GM18502 (cell line): ENCODE measurements at regions not wholly inside any gene's neighbourhood (a gene's known extent, or its start where the extent isn't known, plus 50 kb on each side); places are given as distances from the start of the nearest gene placed in this dataset.
"Not testable (repeated sequence)": the region's sequence is repeated elsewhere in the genome, so short reads cannot be mapped to it uniquely, and the experiment has no call there.

Experiments
- ATAC-seq: cut with Tn5 transposase; IDR thresholded peaks from one replicate; pipeline ENCODE4 v1.9.1; 2021; ENCODE audit warnings: mild to moderate bottlenecking; ENCODE audit not compliant: unreplicated experiment, poor library complexity

- no peak for ATAC-seq
Measured at GRCh38 chr1:213452501-213452900, 401.5 kb downstream of the RPS6KC1 start.

GRCh38 chr1:213457186-213457585, 406.1 kb downstream of the RPS6KC1 start:
- ATAC-seq: no peak

GRCh38 chr1:213457733-213458132, 406.7 kb downstream of the RPS6KC1 start:
- no peak for ATAC-seq

- not testable (repeated sequence) for ATAC-seq
Measured at GRCh38 chr1:213462374-213462773, 411.3 kb downstream of the RPS6KC1 start.

- ATAC-seq: no peak
Measured at GRCh38 chr1:213464786-213465460, 413.9 kb downstream of the RPS6KC1 start.

GRCh38 chr1:213466541-213466940, 415.5 kb downstream of the RPS6KC1 start:
- no peak for ATAC-seq

- ATAC-seq: no peak
Measured at GRCh38 chr1:213474054-213474453, 423.0 kb downstream of the RPS6KC1 start.

- no peak for ATAC-seq
Measured at GRCh38 chr1:213481395-213481794, 430.4 kb downstream of the RPS6KC1 start.

GRCh38 chr1:213484333-213484732, 433.3 kb downstream of the RPS6KC1 start:
- ATAC-seq: no peak

GRCh38 chr1:213484758-213485157, 433.7 kb downstream of the RPS6KC1 start:
- ATAC-seq: no peak

GRCh38 chr1:213486488-213486887, 435.4 kb downstream of the RPS6KC1 start:
- no peak for ATAC-seq

GRCh38 chr1:213491468-213491867, 440.4 kb downstream of the RPS6KC1 start:
- ATAC-seq: no peak

- no peak for ATAC-seq
Measured at GRCh38 chr1:213492161-213493041, 441.4 kb downstream of the RPS6KC1 start.

GRCh38 chr1:213499444-213499843, 448.4 kb downstream of the RPS6KC1 start:
- no peak for ATAC-seq

- ATAC-seq: no peak
Measured at GRCh38 chr1:213507472-213508223, 456.6 kb downstream of the RPS6KC1 start.

- no peak for ATAC-seq
Measured at GRCh38 chr1:213511173-213511572, 460.1 kb downstream of the RPS6KC1 start.

- ATAC-seq: no peak
Measured at GRCh38 chr1:213512316-213512715, 461.3 kb downstream of the RPS6KC1 start.

- ATAC-seq: no peak
Measured at GRCh38 chr1:213513006-213513405, 462.0 kb downstream of the RPS6KC1 start.

- ATAC-seq: not testable (repeated sequence)
Measured at GRCh38 chr1:213514408-213515179, 463.6 kb downstream of the RPS6KC1 start.

GRCh38 chr1:213519098-213519497, 468.1 kb downstream of the RPS6KC1 start:
- no peak for ATAC-seq
